SK-N-SH treated with all-trans-retinoic acid at 6 μM for 48 hours (cell line): ENCODE measurements at regions not wholly inside any gene's neighbourhood (a gene's known extent, or its start where the extent isn't known, plus 50 kb on each side); places are given as distances from the start of the nearest gene placed in this dataset.
"Not testable (repeated sequence)": the region's sequence is repeated elsewhere in the genome, so short reads cannot be mapped to it uniquely, and the experiment has no call there.

Experiments used
- ATAC-seq: fragments of 200-7000 bp; cut with Tn5 transposase; 3 replicates; pipeline ENCODE4 v1.9.1; 2020; ENCODE audit warnings: mild to moderate bottlenecking, moderate library complexity
- ARNTL ChIP-seq: fragments of 450-650 bp; formaldehyde crosslinking; IDR thresholded peaks from 2 replicates; pipeline ENCODE4 v1.5.0; 2020; ENCODE audit warnings: low read depth, mild to moderate bottlenecking, moderate library complexity, borderline replicate concordance
- GLIS3 ChIP-seq: fragments of 250-450 bp; sonication (Bioruptor Pico); IDR thresholded peaks from 2 replicates; pipeline ENCODE4 v1.5.0; 2020; ENCODE audit warnings: mild to moderate bottlenecking, moderate library complexity
- ISL1 ChIP-seq: fragments of 250-450 bp; sonication (Bioruptor Pico); IDR thresholded peaks from 2 replicates; pipeline ENCODE4 v2.1.2; 2022; ENCODE audit warnings: mild to moderate bottlenecking, moderate library complexity
- OSR1 ChIP-seq: fragments of 250-450 bp; sonication (Bioruptor Pico); IDR thresholded peaks from 2 replicates; pipeline ENCODE4 v1.8.0; 2022; ENCODE audit warnings: moderate library complexity, mild to moderate bottlenecking, inconsistent platforms
- PATZ1 ChIP-seq: fragments of 250-450 bp; sonication (Bioruptor Pico); IDR thresholded peaks from 2 replicates; pipeline ENCODE4 v1.8.0; 2020; ENCODE audit warnings: mild to moderate bottlenecking, moderate library complexity, borderline replicate concordance
- PPARA ChIP-seq: fragments of 250-450 bp; sonication (Bioruptor Pico); IDR thresholded peaks from 2 replicates; pipeline ENCODE4 v1.5.0; 2020; ENCODE audit warnings: mild to moderate bottlenecking, borderline replicate concordance
- RARB ChIP-seq: fragments of 250-450 bp; sonication (Bioruptor Pico); IDR thresholded peaks from 2 replicates; pipeline ENCODE4 v1.8.0; 2021; ENCODE audit warnings: mild to moderate bottlenecking, moderate library complexity
- SNAI2 ChIP-seq: fragments of 250-450 bp; sonication (Bioruptor Pico); IDR thresholded peaks from 2 replicates; pipeline ENCODE4 v1.5.0; 2020; ENCODE audit warnings: mild to moderate bottlenecking, moderate library complexity
- TOX ChIP-seq: fragments of 250-450 bp; sonication (Bioruptor Pico); IDR thresholded peaks from 2 replicates; pipeline ENCODE4 v1.8.0; 2021; ENCODE audit warnings: mild to moderate bottlenecking, moderate library complexity, borderline replicate concordance
- ZC3H10 ChIP-seq: fragments of 250-450 bp; sonication (Bioruptor Pico); IDR thresholded peaks from 2 replicates; pipeline ENCODE4 v1.5.1; 2021; ENCODE audit warnings: mild to moderate bottlenecking, moderate library complexity
- ZFP3 ChIP-seq: fragments of 250-450 bp; sonication (Bioruptor Pico); IDR thresholded peaks from 2 replicates; pipeline ENCODE4 v1.5.0; 2020; ENCODE audit warnings: mild to moderate bottlenecking, moderate library complexity
- ZFP30 ChIP-seq: fragments of 450-650 bp; formaldehyde crosslinking; IDR thresholded peaks from 2 replicates; pipeline ENCODE4 v1.5.0; 2022; ENCODE audit warnings: mild to moderate bottlenecking, moderate library complexity
- ZNF565 ChIP-seq: fragments of 450-650 bp; formaldehyde crosslinking; conservative IDR thresholded peaks from 2 replicates; pipeline ENCODE4 v1.5.0; 2020; ENCODE audit warnings: low read depth, mild to moderate bottlenecking, moderate library complexity
- ZNF70 ChIP-seq: fragments of 450-650 bp; formaldehyde crosslinking; IDR thresholded peaks from 2 replicates; pipeline ENCODE4 v1.5.0; 2020; ENCODE audit warnings: mild to moderate bottlenecking, moderate library complexity
- ZNF8 ChIP-seq: fragments of 450-650 bp; formaldehyde crosslinking; IDR thresholded peaks from 2 replicates; pipeline ENCODE4 v1.5.0; 2020; ENCODE audit warnings: mild to moderate bottlenecking, moderate library complexity
- TF ChIP-seq, protein P1 (sequence below): fragments of 250-450 bp; sonication (Bioruptor Pico); IDR thresholded peaks from 2 replicates; pipeline ENCODE4 v1.5.0; 2020; ENCODE audit warnings: mild to moderate bottlenecking, moderate library complexity
- TF ChIP-seq, protein P2 (sequence below): fragments of 250-450 bp; sonication (Bioruptor Pico); IDR thresholded peaks from 2 replicates; pipeline ENCODE4 v1.5.1; 2020; ENCODE audit warnings: low read depth, mild to moderate bottlenecking, moderate library complexity
- TF ChIP-seq, protein P3 (sequence below): fragments of 250-450 bp; sonication (Bioruptor Pico); IDR thresholded peaks from 2 replicates; pipeline ENCODE4 v1.5.1; 2021; ENCODE audit warnings: mild to moderate bottlenecking, moderate library complexity

DNA sequence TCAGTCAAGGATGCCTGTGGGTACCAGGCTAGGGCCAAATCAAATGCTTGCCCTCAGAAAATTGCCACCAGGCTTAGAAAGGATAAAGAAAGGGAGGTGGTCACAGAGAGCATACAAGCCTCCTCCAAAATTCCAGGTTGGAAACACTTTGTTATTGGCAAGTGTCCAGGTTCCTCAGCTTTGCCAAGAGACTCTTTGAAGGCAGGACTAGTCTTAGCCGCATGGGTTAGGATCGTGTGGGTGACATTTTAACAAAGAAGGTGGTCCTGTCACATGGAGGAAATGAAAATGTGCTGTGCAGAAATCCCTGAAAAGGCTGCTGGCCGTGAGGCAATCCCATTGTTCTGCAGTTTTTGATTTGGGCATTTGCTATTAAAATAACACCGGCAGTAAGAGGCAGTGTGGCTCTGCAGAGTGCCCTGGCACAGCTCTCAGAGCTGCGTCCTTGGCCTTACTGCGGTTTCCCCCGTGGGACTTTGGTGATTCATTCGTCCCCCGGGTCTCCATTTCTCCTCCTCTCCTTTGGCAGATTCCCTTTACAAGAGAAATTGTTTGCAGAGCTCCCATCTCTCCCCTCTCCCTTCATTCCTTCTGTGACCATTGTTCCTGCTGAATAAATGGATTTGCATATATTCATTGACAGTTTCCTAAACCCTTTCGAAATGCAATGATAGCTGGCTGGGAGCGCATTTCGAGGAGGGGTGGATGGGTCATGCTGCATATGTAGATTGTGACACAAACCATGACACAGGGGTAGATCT lies 187.3 kb downstream of the VAPA start:
- TF ChIP-seq ZC3H10 (CRISPR knock-in tag), result no peak
- TF ChIP-seq RARB (CRISPR knock-in tag), result no peak
- TF ChIP-seq, protein P1, sequence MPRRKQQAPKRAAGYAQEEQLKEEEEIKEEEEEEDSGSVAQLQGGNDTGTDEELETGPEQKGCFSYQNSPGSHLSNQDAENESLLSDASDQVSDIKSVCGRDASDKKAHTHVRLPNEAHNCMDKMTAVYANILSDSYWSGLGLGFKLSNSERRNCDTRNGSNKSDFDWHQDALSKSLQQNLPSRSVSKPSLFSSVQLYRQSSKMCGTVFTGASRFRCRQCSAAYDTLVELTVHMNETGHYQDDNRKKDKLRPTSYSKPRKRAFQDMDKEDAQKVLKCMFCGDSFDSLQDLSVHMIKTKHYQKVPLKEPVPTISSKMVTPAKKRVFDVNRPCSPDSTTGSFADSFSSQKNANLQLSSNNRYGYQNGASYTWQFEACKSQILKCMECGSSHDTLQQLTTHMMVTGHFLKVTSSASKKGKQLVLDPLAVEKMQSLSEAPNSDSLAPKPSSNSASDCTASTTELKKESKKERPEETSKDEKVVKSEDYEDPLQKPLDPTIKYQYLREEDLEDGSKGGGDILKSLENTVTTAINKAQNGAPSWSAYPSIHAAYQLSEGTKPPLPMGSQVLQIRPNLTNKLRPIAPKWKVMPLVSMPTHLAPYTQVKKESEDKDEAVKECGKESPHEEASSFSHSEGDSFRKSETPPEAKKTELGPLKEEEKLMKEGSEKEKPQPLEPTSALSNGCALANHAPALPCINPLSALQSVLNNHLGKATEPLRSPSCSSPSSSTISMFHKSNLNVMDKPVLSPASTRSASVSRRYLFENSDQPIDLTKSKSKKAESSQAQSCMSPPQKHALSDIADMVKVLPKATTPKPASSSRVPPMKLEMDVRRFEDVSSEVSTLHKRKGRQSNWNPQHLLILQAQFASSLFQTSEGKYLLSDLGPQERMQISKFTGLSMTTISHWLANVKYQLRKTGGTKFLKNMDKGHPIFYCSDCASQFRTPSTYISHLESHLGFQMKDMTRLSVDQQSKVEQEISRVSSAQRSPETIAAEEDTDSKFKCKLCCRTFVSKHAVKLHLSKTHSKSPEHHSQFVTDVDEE (CRISPR knock-in tag), result no peak
- no peak for TF ChIP-seq ZFP30
- TF ChIP-seq ZNF8 (CRISPR knock-in tag), result no peak
- no peak for TF ChIP-seq GLIS3 (CRISPR knock-in tag)
- TF ChIP-seq, protein P2, sequence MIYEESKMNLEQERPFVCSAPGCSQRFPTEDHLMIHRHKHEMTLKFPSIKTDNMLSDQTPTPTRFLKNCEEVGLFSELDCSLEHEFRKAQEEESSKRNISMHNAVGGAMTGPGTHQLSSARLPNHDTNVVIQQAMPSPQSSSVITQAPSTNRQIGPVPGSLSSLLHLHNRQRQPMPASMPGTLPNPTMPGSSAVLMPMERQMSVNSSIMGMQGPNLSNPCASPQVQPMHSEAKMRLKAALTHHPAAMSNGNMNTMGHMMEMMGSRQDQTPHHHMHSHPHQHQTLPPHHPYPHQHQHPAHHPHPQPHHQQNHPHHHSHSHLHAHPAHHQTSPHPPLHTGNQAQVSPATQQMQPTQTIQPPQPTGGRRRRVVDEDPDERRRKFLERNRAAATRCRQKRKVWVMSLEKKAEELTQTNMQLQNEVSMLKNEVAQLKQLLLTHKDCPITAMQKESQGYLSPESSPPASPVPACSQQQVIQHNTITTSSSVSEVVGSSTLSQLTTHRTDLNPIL (CRISPR knock-in tag), result no peak
- TF ChIP-seq TOX (CRISPR knock-in tag), result no peak
- TF ChIP-seq, protein P3, sequence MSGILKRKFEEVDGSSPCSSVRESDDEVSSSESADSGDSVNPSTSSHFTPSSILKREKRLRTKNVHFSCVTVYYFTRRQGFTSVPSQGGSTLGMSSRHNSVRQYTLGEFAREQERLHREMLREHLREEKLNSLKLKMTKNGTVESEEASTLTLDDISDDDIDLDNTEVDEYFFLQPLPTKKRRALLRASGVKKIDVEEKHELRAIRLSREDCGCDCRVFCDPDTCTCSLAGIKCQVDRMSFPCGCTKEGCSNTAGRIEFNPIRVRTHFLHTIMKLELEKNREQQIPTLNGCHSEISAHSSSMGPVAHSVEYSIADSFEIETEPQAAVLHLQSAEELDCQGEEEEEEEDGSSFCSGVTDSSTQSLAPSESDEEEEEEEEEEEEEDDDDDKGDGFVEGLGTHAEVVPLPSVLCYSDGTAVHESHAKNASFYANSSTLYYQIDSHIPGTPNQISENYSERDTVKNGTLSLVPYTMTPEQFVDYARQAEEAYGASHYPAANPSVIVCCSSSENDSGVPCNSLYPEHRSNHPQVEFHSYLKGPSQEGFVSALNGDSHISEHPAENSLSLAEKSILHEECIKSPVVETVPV (CRISPR knock-in tag), result no peak
- TF ChIP-seq ZFP3 (CRISPR knock-in tag), result no peak
- no peak for TF ChIP-seq ZNF70 (CRISPR knock-in tag)
- no peak for TF ChIP-seq ZNF565 (CRISPR knock-in tag)
- TF ChIP-seq PPARA, result no peak
- TF ChIP-seq OSR1, result no peak
- no peak for TF ChIP-seq ISL1 (CRISPR knock-in tag)
- no peak for TF ChIP-seq ARNTL (CRISPR knock-in tag)
- ATAC-seq, result no peak

GRCh38 chr18:10101729-10102128 lies 187.9 kb downstream of the VAPA start:
- no peak for ATAC-seq
- TF ChIP-seq, protein P2 (CRISPR knock-in tag), result no peak
- no peak for TF ChIP-seq ZNF70 (CRISPR knock-in tag)
- no peak for TF ChIP-seq PATZ1 (CRISPR knock-in tag)
- TF ChIP-seq, protein P3 (CRISPR knock-in tag), result no peak
- TF ChIP-seq, protein P1 (CRISPR knock-in tag), result no peak
- no peak for TF ChIP-seq SNAI2 (CRISPR knock-in tag)
- TF ChIP-seq ISL1 (CRISPR knock-in tag), result no peak
- no peak for TF ChIP-seq ZFP30
- TF ChIP-seq ZNF8 (CRISPR knock-in tag), result no peak

- not testable (repeated sequence) for ATAC-seq
Measured at GRCh38 chr18:10105118-10105517, 191.3 kb downstream of the VAPA start.
